Loucy (cell line): ENCODE measurements at regions not wholly inside any gene's neighbourhood (a gene's known extent, or its start where the extent isn't known, plus 50 kb on each side); places are given as distances from the start of the nearest gene placed in this dataset.

Source experiments
- CTCF ChIP-seq: fragments of 200-600 bp; sonication (generic); conservative IDR thresholded peaks from 2 replicates; pipeline ENCODE4 v1.5.1; 2014; ENCODE audit warnings: mild to moderate bottlenecking, antibody characterized with exemption, low read length
- EZH2phosphoT487 ChIP-seq: fragments of 200-600 bp; IDR thresholded peaks from 2 replicates; pipeline ENCODE4 v1.6.1; 2018; ENCODE audit warnings: antibody characterized with exemption, mild to moderate bottlenecking, moderate library complexity, borderline replicate concordance

DNA sequence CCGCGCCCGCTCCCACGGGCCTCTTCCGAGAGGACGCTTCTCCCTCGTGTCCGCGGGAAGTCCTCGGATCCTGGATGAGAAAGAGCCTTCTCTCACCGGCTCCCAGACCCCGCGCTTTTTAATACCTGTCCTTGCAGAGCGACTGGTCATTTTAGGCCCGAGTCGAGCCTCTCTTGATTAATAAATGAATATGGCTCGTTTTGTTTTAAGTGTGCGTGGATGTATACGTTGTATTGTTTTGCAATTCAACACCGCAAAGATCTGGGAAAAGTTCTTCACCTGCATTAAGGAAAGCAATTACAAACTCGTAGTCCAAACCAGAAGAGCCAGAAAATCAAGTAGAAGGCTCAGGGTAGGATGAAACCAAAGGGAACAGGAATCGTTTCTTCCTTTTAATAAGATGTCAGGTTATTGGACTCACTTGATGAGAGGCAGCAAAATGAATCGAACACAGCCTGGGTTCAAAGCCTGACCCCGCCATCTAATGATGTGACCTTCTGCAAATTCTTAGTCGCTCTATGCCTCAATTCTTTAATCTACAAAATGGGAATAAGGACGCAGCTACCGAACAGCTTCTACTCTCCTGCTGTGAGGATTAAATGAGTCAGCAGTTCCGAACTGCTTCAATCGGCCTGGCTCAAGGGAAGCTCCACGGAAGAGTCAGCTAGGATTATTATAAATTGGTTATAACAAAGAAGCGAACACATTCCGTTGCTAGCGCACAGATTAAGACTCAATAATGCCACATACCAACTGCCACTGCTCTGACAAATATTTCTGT lies 277.8 kb upstream of the NEBL start:
- TF ChIP-seq EZH2phosphoT487 (no peak), CTCF (no peak)
